HG03439 (cell line): ENCODE measurements at regions not wholly inside any gene's neighbourhood (a gene's known extent, or its start where the extent isn't known, plus 50 kb on each side); places are given as distances from the start of the nearest gene placed in this dataset.

Experiments
- ATAC-seq: cut with Tn5 transposase; IDR thresholded peaks from one replicate; pipeline ENCODE4 v1.9.1; 2021; ENCODE audit warnings: mild to moderate bottlenecking, moderate library complexity; ENCODE audit not compliant: unreplicated experiment

GRCh38 chr2:118169359-118170005 is 81.2 kb downstream of the INSIG2 start:
- ATAC-seq = no peak

DNA sequence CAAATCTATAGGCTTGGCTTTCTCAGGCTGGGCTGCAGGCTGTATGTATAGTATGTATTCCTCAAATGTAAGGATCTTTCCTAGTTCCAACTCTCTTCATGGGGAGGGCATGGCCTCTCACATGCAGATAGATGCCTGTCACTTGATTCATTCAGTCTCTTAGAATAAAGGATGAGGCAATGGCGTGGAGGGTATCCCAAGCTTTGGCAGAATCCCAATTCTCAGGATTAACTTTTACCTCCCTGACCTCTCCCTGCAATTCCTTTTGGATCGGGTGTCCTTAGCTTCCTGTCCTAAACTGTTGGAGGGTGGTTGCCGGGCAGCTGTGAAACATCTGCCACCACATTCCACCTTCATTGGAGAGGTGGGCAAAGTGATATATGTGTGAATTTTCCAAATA is 80.3 kb downstream of the INSIG2 start:
- no peak for ATAC-seq

GRCh38 chr2:118167026-118167425 is 78.8 kb downstream of the INSIG2 start:
- ATAC-seq = no peak

GRCh38 chr2:118166242-118166641 is 78.0 kb downstream of the INSIG2 start:
- ATAC-seq = no peak

DNA sequence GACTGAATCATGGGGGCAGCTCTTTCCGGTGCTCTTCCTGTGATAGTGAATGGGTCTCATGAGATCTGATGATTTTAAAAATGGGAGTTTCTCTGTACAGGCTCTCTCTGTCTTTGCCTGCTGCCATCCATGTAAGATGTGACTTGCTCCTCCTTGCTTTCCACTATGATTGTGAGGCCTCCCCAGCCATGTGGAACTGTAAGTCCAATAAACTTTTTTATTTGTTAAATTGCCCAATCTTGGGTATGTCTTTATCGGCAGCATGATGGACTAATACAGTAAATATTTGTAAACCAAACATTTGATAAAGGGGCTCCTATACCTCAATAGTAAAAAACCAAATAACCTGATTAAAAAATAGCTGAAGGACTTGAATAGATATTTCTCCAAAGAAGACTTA is 77.3 kb downstream of the INSIG2 start:
- no peak for ATAC-seq
